SH-SY5Y (cell line): ENCODE measurements at regions not wholly inside any gene's neighbourhood (a gene's known extent, or its start where the extent isn't known, plus 50 kb on each side); places are given as distances from the start of the nearest gene placed in this dataset.

Source experiments
- GATA2 ChIP-seq: IDR thresholded peaks from 2 replicates; pipeline ENCODE4 v1.6.1; 2011; ENCODE audit warnings: mild to moderate bottlenecking, low read depth, low read length
- GATA3 ChIP-seq: IDR thresholded peaks from 2 replicates; pipeline ENCODE4 v1.6.1; 2011; ENCODE audit warnings: low read depth, mild to moderate bottlenecking, low read length, moderate library complexity

DNA sequence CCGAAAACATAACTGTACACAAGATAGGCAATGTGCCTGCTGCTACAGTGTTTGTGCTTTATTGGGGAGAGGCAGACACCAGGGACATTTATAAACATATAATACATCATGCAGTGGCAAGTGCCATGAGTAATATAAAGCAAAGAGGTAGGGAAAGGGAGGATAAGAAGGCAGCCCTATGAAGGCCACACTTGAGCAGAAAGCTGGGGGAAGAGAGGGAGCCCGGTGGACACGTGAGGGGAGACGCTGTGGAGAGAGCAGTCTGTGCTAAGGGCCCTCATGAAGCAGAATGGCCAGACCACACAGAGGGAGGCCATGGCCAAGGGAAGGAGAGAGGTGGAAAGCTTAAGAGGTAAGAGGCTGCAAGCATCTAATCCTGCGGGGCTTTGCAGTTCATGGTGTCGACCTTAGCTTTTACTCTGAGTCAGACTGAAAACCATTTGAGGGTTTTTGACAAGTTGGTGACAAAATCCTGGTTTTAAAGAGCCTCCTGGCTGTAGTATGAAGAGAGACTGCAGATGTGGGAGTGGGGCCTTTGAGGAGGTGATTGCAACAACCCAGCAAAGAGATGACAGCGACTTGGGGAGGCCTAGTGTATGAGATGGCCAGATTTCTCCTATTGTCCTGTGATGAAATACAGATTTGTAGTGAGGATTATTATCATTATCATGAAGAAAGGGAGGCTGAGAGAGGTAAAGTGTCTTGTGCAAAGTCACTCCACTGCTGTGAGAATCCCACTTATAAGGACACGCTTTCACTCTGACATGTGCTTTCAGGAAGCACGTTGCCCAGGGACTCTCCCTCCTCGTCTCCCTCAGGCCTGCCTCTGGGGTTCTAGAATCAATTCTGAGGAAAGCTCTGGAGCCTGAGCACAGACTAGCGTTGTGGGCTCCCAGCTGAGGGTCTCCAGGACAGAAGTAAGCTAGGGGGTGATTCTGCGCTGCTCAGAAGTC lies 192.9 kb downstream of the RHOU start:
- TF ChIP-seq GATA3 = no peak
- no peak for TF ChIP-seq GATA2
